ENCODE measurements at regions not wholly inside any gene's neighbourhood (a gene's known extent, or its start where the extent isn't known, plus 50 kb on each side); places are given as distances from the start of the nearest gene placed in this dataset.

DNA sequence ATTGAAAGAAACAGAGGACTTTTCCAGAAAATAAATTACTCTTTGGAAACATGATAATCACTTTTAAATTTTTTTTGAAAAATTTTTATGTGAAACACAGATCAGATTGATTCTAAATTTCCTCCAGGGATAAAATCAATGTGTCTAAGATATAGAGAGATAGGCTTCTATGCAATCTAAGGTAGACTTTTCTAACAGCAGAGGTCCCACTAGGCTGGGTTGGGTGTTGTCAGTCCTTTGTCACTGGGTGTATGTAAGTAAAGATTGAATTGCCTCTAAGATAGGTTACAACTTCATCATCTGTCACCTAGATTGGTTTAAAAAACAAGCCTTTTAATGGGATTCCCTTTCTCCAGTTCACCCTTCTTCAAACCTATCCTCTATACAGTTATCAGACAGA lies 449.9 kb downstream of the DHX35 start:
- no peak overlapping the region for H3K4me3 ChIP-seq
- no peak overlapping the region for H3K27ac ChIP-seq
- H3K4me1 ChIP-seq, result no peaks in the 10 kb centered on the region
- intact Hi-C loops (cut with DNase I; ENCODE audit: low total_unique reads), result no loop called here
- H3K27me3 ChIP-seq, result no peaks in the 10 kb centered on the region
- TF ChIP-seq POLR2AphosphoS5 (IDR thresholded peaks at IDR 0.05) (no peak), POLR2A (IDR thresholded peaks at IDR 0.05) (no peak), EP300 (IDR thresholded peaks at IDR 0.05) (no peak)
- TF ChIP-seq, protein P1, sequence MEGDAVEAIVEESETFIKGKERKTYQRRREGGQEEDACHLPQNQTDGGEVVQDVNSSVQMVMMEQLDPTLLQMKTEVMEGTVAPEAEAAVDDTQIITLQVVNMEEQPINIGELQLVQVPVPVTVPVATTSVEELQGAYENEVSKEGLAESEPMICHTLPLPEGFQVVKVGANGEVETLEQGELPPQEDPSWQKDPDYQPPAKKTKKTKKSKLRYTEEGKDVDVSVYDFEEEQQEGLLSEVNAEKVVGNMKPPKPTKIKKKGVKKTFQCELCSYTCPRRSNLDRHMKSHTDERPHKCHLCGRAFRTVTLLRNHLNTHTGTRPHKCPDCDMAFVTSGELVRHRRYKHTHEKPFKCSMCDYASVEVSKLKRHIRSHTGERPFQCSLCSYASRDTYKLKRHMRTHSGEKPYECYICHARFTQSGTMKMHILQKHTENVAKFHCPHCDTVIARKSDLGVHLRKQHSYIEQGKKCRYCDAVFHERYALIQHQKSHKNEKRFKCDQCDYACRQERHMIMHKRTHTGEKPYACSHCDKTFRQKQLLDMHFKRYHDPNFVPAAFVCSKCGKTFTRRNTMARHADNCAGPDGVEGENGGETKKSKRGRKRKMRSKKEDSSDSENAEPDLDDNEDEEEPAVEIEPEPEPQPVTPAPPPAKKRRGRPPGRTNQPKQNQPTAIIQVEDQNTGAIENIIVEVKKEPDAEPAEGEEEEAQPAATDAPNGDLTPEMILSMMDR (IDR thresholded peaks at IDR 0.05), result no peak
- H3K36me3 ChIP-seq, result no peaks in the 10 kb centered on the region
- H3K9me3 ChIP-seq, result no peaks in the 10 kb centered on the region
- DNase-seq, result no peak

DNA sequence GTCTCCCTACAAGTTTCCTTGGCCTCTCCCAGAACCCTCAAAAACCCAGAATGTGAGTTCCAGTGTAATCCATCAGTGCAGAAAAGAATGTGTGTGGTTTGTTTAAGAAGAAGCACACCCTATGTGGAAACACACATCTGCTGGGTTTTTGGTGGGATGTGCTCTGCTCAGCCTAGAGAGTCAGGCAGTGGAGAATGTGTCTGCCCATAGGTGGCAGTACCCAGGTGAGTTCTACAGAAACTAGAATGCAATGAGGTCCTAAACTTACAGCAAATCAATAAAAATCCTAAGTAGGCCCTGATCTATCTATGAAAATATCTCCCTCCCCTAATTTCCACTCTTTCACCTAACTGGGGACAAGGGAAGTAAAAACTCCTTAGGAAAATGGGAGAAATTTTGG lies 437.3 kb downstream of the DHX35 start:
- Histone ChIP-seq H3K9me3 (no peaks in the 10 kb centered on the region), H3K27ac (no peak overlapping the region), H3K4me3 (no peak overlapping the region), H3K4me1 (no peaks in the 10 kb centered on the region), H3K36me3 (no peaks in the 10 kb centered on the region), H3K27me3 (no peaks in the 10 kb centered on the region)
- no peak for TF ChIP-seq EP300 (IDR thresholded peaks at IDR 0.05)
- no peak for TF ChIP-seq POLR2A (IDR thresholded peaks at IDR 0.05)
- TF ChIP-seq, protein P1 (IDR thresholded peaks at IDR 0.05), result no peak
- TF ChIP-seq POLR2AphosphoS5 (IDR thresholded peaks at IDR 0.05), result no peak
- no peak for DNase-seq
- intact Hi-C loops (cut with DNase I; ENCODE audit: low total_unique reads), result no loop called here

DNA sequence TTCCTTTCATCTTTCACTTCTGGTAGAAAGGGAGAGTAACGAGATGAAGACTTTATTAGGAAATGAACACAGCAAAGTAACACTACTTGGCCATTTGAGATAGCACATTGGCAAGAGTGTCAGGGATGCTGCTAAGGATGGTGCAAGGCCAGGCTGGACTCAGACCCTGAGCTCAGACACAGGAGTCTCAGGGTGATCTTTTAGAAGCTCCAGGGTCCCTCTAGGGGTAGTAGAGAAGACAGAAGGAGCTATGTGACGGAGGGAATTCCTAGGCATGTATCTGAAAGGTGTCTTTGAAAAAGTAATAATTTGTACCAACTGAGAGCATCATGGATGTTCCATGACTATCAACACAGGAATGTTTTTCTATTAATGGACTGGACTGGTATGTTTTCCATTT lies 436.5 kb downstream of the DHX35 start:
- WGBS, 5 donors, result 67 to 86% (median 73%) methylated on average over 2 of the region's 2 CpGs
- no peaks in the 10 kb centered on the region for H3K27me3 ChIP-seq
- intact Hi-C loops (cut with DNase I; ENCODE audit: low total_unique reads), result no loop called here
- TF ChIP-seq EP300 (IDR thresholded peaks at IDR 0.05) (no peak), POLR2AphosphoS5 (IDR thresholded peaks at IDR 0.05) (no peak), POLR2A (IDR thresholded peaks at IDR 0.05) (no peak)
- TF ChIP-seq, protein P1 (IDR thresholded peaks at IDR 0.05), result no peak
- no peaks in the 10 kb centered on the region for H3K36me3 ChIP-seq
- no peaks in the 10 kb centered on the region for H3K9me3 ChIP-seq
- H3K27ac ChIP-seq, result no peak overlapping the region
- no peak for DNase-seq
- no peaks in the 10 kb centered on the region for H3K4me1 ChIP-seq
- no peak overlapping the region for H3K4me3 ChIP-seq

DNA sequence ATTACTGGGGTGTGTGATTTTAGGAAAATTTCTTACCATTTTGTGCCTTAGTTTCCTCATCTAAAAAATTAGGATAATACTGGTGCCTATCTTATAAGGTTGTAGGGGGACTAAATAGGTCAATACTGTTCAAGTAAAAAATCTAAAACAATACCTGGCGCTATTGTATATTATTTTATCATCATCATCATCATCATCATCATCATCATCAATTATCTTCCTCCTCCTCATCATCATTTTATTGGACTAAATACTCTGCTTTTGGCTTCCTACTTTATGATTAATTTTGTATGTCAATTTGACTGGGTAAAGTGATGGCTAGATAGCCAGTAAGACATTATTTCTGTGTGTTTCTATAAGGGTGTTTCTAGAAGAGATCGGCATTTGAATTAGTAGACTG lies 435.5 kb downstream of the DHX35 start:
- intact Hi-C loops (cut with DNase I; ENCODE audit: low total_unique reads), result no loop called here
- no peak overlapping the region for H3K4me3 ChIP-seq
- H3K9me3 ChIP-seq, result no peaks in the 10 kb centered on the region
- no peaks in the 10 kb centered on the region for H3K36me3 ChIP-seq
- WGBS, 5 donors, result 87 to 98% (median 92%) methylated on average over 2 of the region's 2 CpGs
- no peak for DNase-seq
- TF ChIP-seq, protein P1 (IDR thresholded peaks at IDR 0.05), result no peak
- no peaks in the 10 kb centered on the region for H3K27me3 ChIP-seq
- no peaks in the 10 kb centered on the region for H3K4me1 ChIP-seq
- H3K27ac ChIP-seq, result no peak overlapping the region

Measured in stomach (tissue), 8 donors.